GM23338 (cell line): ENCODE measurements at regions not wholly inside any gene's neighbourhood (a gene's known extent, or its start where the extent isn't known, plus 50 kb on each side); places are given as distances from the start of the nearest gene placed in this dataset.
"Not testable (repeated sequence)": the region's sequence is repeated elsewhere in the genome, so short reads cannot be mapped to it uniquely, and the experiment has no call there.

Experiments
- CREB1 ChIP-seq: fragments of 250-450 bp; sonication (Bioruptor Pico); IDR thresholded peaks from 2 replicates; pipeline ENCODE4 v1.5.0; 2020; ENCODE audit warnings: low read depth, mild to moderate bottlenecking, moderate library complexity
- CTCF ChIP-seq, 2 experiments: fragments of 200-600 bp in 1 of 2; sonication (generic) in 1 of 2; conservative IDR thresholded peaks; 2 replicates each; pipeline versions ENCODE4 v1.5.1 to v1.6.1; 2016 to 2017; ENCODE audit warnings: antibody characterized with exemption in 2 of 2, low read depth in 2 of 2, mild to moderate bottlenecking in 2 of 2, moderate library complexity in 1 of 2
- EZH2 ChIP-seq: fragments of 200-600 bp; sonication (generic); IDR thresholded peaks from one replicate; pipeline ENCODE4 v1.8.0; 2017; ENCODE audit warnings: antibody characterized with exemption, mild to moderate bottlenecking, low read depth; ENCODE audit not compliant: unreplicated experiment
- EZH2phosphoT487 ChIP-seq: fragments of 200-600 bp; sonication (generic); IDR thresholded peaks from one replicate; pipeline ENCODE4 v1.8.1; 2018; ENCODE audit warnings: antibody characterized with exemption; ENCODE audit not compliant: unreplicated experiment
- NANOG ChIP-seq: IDR thresholded peaks from 2 replicates; pipeline ENCODE4 v1.6.1; 2016; ENCODE audit warnings: antibody characterized with exemption, borderline replicate concordance
- POLR2AphosphoS5 ChIP-seq: IDR thresholded peaks from 2 replicates; pipeline ENCODE4 v1.6.1; 2016; ENCODE audit warnings: antibody characterized with exemption, low read depth
- REST ChIP-seq: IDR thresholded peaks from one replicate; pipeline ENCODE4 v1.6.1; 2018; ENCODE audit warnings: antibody characterized with exemption; ENCODE audit not compliant: unreplicated experiment

- TF ChIP-seq CTCF (conservative IDR thresholded peaks at IDR 0.05; ENCODE audit: low read depth in 2 of 2); POLR2AphosphoS5; EZH2; CREB1 (CRISPR knock-in tag); REST; EZH2phosphoT487; NANOG: not testable (repeated sequence)
These were observed 75.5 kb downstream of the ACKR3 start for GRCh38 chr2:236645141-236645540.
